Neural progenitor cell (in vitro differentiated cells): ENCODE measurements at regions not wholly inside any gene's neighbourhood (a gene's known extent, or its start where the extent isn't known, plus 50 kb on each side); places are given as distances from the start of the nearest gene placed in this dataset.

Experiments used
- EZH2 ChIP-seq: fragments of 200-600 bp; sonication (generic); IDR thresholded peaks from 2 replicates; pipeline ENCODE4 v1.6.1; 2017; ENCODE audit warnings: antibody characterized with exemption, mild to moderate bottlenecking, moderate library complexity
- EZH2phosphoT487 ChIP-seq: fragments of 200-600 bp; sonication (generic); IDR thresholded peaks from 2 replicates; pipeline ENCODE4 v1.6.1; 2017; ENCODE audit warnings: antibody characterized with exemption
- TF ChIP-seq, protein P1 (sequence below): fragments of 200-600 bp; sonication (generic); IDR thresholded peaks from 2 replicates; pipeline ENCODE4 v1.5.1; 2017; ENCODE audit warnings: antibody characterized with exemption, mild to moderate bottlenecking

- no peak for TF ChIP-seq EZH2phosphoT487
- TF ChIP-seq, protein P1, sequence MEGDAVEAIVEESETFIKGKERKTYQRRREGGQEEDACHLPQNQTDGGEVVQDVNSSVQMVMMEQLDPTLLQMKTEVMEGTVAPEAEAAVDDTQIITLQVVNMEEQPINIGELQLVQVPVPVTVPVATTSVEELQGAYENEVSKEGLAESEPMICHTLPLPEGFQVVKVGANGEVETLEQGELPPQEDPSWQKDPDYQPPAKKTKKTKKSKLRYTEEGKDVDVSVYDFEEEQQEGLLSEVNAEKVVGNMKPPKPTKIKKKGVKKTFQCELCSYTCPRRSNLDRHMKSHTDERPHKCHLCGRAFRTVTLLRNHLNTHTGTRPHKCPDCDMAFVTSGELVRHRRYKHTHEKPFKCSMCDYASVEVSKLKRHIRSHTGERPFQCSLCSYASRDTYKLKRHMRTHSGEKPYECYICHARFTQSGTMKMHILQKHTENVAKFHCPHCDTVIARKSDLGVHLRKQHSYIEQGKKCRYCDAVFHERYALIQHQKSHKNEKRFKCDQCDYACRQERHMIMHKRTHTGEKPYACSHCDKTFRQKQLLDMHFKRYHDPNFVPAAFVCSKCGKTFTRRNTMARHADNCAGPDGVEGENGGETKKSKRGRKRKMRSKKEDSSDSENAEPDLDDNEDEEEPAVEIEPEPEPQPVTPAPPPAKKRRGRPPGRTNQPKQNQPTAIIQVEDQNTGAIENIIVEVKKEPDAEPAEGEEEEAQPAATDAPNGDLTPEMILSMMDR: no peak
- TF ChIP-seq EZH2: no peak
These were observed 66.1 kb upstream of the IL15 start for GRCh38 chr4:141570290-141570689.
